Sigmoid colon (tissue), 3 donors: ENCODE measurements at regions not wholly inside any gene's neighbourhood (a gene's known extent, or its start where the extent isn't known, plus 50 kb on each side); places are given as distances from the start of the nearest gene placed in this dataset.

Experiments
- POLR2A ChIP-seq, 2 donors: fragments of 450-650 bp; IDR thresholded peaks; one replicate each; pipeline ENCODE4 v1.6.1; 2016; ENCODE audit warnings: antibody characterized with exemption in 2 of 2, mild to moderate bottlenecking in 2 of 2, moderate library complexity in 2 of 2
- TF ChIP-seq, protein P1 (sequence below), 4 experiments: fragments of 450-650 bp in 3 of 4; fragments of 200-600 bp in 1 of 4; IDR thresholded peaks; one replicate each; pipeline ENCODE4 v1.5.1; 2016 to 2019; ENCODE audit warnings: antibody characterized with exemption in 4 of 4, mild to moderate bottlenecking in 3 of 4, moderate library complexity in 2 of 4

GRCh38 chr9:105972466-105973204 is 278.3 kb downstream of the TMEM38B start:
- TF ChIP-seq POLR2A (IDR thresholded peaks at IDR 0.05): no peak
- TF ChIP-seq, protein P1, sequence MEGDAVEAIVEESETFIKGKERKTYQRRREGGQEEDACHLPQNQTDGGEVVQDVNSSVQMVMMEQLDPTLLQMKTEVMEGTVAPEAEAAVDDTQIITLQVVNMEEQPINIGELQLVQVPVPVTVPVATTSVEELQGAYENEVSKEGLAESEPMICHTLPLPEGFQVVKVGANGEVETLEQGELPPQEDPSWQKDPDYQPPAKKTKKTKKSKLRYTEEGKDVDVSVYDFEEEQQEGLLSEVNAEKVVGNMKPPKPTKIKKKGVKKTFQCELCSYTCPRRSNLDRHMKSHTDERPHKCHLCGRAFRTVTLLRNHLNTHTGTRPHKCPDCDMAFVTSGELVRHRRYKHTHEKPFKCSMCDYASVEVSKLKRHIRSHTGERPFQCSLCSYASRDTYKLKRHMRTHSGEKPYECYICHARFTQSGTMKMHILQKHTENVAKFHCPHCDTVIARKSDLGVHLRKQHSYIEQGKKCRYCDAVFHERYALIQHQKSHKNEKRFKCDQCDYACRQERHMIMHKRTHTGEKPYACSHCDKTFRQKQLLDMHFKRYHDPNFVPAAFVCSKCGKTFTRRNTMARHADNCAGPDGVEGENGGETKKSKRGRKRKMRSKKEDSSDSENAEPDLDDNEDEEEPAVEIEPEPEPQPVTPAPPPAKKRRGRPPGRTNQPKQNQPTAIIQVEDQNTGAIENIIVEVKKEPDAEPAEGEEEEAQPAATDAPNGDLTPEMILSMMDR (IDR thresholded peaks at IDR 0.05): no peak
